ENCODE measurements at regions not wholly inside any gene's neighbourhood (a gene's known extent, or its start where the extent isn't known, plus 50 kb on each side); places are given as distances from the start of the nearest gene placed in this dataset.

- no peak for DNase-seq (ENCODE audit: low read depth)
These were observed 531.2 kb downstream of the HTR7 start for GRCh38 chr10:90326498-90327267.

GRCh38 chr10:90327611-90328010 lies 530.2 kb downstream of the HTR7 start:
- no peak for DNase-seq (ENCODE audit: low read depth)

- DNase-seq (ENCODE audit: low read depth), result no peak
These were observed 529.4 kb downstream of the HTR7 start for GRCh38 chr10:90328459-90328858.

- no peak for DNase-seq (ENCODE audit: low read depth)
These were observed 528.9 kb downstream of the HTR7 start for GRCh38 chr10:90328896-90329295.

- no peak for DNase-seq (ENCODE audit: low read depth)
These were observed 520.5 kb downstream of the HTR7 start for GRCh38 chr10:90337316-90337715.

GRCh38 chr10:90342480-90342879 lies 515.4 kb downstream of the HTR7 start:
- no peak for DNase-seq (ENCODE audit: low read depth)

- DNase-seq (ENCODE audit: low read depth), result no peak
These were observed 513.6 kb downstream of the HTR7 start for GRCh38 chr10:90344226-90344625.

GRCh38 chr10:90347239-90347638 lies 510.6 kb downstream of the HTR7 start:
- DNase-seq (ENCODE audit: low read depth), result no peak

- no peak for DNase-seq (ENCODE audit: low read depth)
These were observed 507.7 kb downstream of the HTR7 start for GRCh38 chr10:90350122-90350521.

GRCh38 chr10:90352288-90352687 lies 505.6 kb downstream of the HTR7 start:
- DNase-seq (ENCODE audit: low read depth), result no peak

GRCh38 chr10:90354914-90355313 lies 502.9 kb downstream of the HTR7 start:
- DNase-seq (ENCODE audit: low read depth), result no peak

GRCh38 chr10:90363799-90364483 lies 493.9 kb downstream of the HTR7 start:
- no peak for DNase-seq (ENCODE audit: low read depth)

GRCh38 chr10:90372451-90372850 lies 485.4 kb downstream of the HTR7 start:
- no peak for DNase-seq (ENCODE audit: low read depth)

GRCh38 chr10:90373911-90374310 lies 483.9 kb downstream of the HTR7 start:
- DNase-seq (ENCODE audit: low read depth), result no peak

- no peak for DNase-seq (ENCODE audit: low read depth)
These were observed 479.2 kb downstream of the HTR7 start for GRCh38 chr10:90378524-90379076.

GRCh38 chr10:90381468-90381867 lies 476.4 kb downstream of the HTR7 start:
- DNase-seq (ENCODE audit: low read depth), result no peak

GRCh38 chr10:90389876-90390275 lies 468.0 kb downstream of the HTR7 start:
- no peak for DNase-seq (ENCODE audit: low read depth)

GRCh38 chr10:90394311-90394710 lies 463.5 kb downstream of the HTR7 start:
- DNase-seq (ENCODE audit: low read depth), result no peak

GRCh38 chr10:90396721-90397120 lies 461.1 kb downstream of the HTR7 start:
- no peak for DNase-seq (ENCODE audit: low read depth)

GRCh38 chr10:90398566-90398965 lies 459.3 kb downstream of the HTR7 start:
- no peak for DNase-seq (ENCODE audit: low read depth)

- DNase-seq (ENCODE audit: low read depth), result no peak
These were observed 458.1 kb downstream of the HTR7 start for GRCh38 chr10:90399782-90400181.

- no peak for DNase-seq (ENCODE audit: low read depth)
These were observed 454.4 kb downstream of the HTR7 start for GRCh38 chr10:90403211-90404000.

GRCh38 chr10:90407131-90407530 lies 450.7 kb downstream of the HTR7 start:
- DNase-seq (ENCODE audit: low read depth), result no peak

Measured in stimulated activated CD8-positive, alpha-beta memory T cell treated with anti-CD3 and anti-CD28 coated beads, Interleukin-12 subunit alpha, Interleukin-12 subunit beta, amount 100 ng/mL, for 1 hour (primary cell).